GM12878 (cell line): ENCODE measurements at regions not wholly inside any gene's neighbourhood (a gene's known extent, or its start where the extent isn't known, plus 50 kb on each side); places are given as distances from the start of the nearest gene placed in this dataset.

Source experiments
- ATAC-seq: fragments of 200-7000 bp; cut with Tn5 transposase; 3 replicates; pipeline ENCODE4 v1.9.1; 2020; ENCODE audit warnings: mild to moderate bottlenecking, moderate library complexity
- BruUV-seq: library from RNA; stranded (reverse); fragments of 400-500 nt; replicated peaks from 2 replicates; lab custom pipeline; 2021; lab: Mats Ljungman, UMichigan
- CTCF ChIA-PET: fragments of 300-600 bp; sonication (Branson Sonifier 250); formaldehyde crosslinking; extraction: SDS; loops from one replicate; lab custom pipeline; 2021; ENCODE audit warnings: inconsistent platforms; lab: Yijun Ruan, JAX
- POLR2A ChIA-PET: fragments of 350-600 bp; formaldehyde crosslinking; extraction: SDS; loops from one replicate; lab custom pipeline; 2021; ENCODE audit warnings: inconsistent platforms; lab: Charles Lee
- RAD21 ChIA-PET: fragments of 300-600 bp; sonication (Branson Sonifier 250); formaldehyde crosslinking; loops from one replicate; lab custom pipeline; 2023; ENCODE audit warnings: antibody characterized with exemption; ENCODE audit not compliant: unreplicated experiment; lab: Charles Lee
- SMC1A ChIA-PET: fragments of 300-600 bp; sonication (Branson Sonifier 250); formaldehyde crosslinking; loops from one replicate; lab custom pipeline; 2023; ENCODE audit not compliant: unreplicated experiment, uncharacterized antibody; lab: Charles Lee
- DNase-seq: peaks from one replicate; pipeline ENCODE4 v3.0.0-alpha.2; 2011; ENCODE audit warnings: low read depth, low spot score
- FAIRE-seq: peaks from 3 replicates; lab custom pipeline; 2011; peaks lifted over from hg19 to GRCh38; lab: Jason Lieb, UNC
- H2AFZ ChIP-seq: 2 replicates; pipeline ENCODE4 v1.6.0; 2011; ENCODE audit warnings: low read depth, low read length, control low read depth; ENCODE audit not compliant: control insufficient read depth
- H3K27ac ChIP-seq: 2 replicates; pipeline ENCODE4 v1.5.1; 2011; ENCODE audit warnings: control low read depth; ENCODE audit not compliant: control insufficient read depth, insufficient read depth
- H3K27me3 ChIP-seq, 2 experiments: replicated peaks in 1 of 2; 2 replicates each; pipeline versions ENCODE4 v1.6.0 to v1.6.1; 2011; ENCODE audit warnings: low read length in 1 of 2; ENCODE audit not compliant: control insufficient read depth in 2 of 2, insufficient read depth in 2 of 2
- H3K36me3 ChIP-seq, 2 experiments: 2 replicates each; pipeline ENCODE4 v1.5.1; 2011; ENCODE audit warnings: low read length in 1 of 2; ENCODE audit not compliant: control insufficient read depth in 2 of 2, insufficient read depth in 2 of 2
- H3K4me1 ChIP-seq: 2 replicates; pipeline ENCODE4 v1.6.1; 2011; ENCODE audit warnings: mild to moderate bottlenecking, low read length, moderate library complexity, mixed read lengths; ENCODE audit not compliant: control insufficient read depth, insufficient read depth
- H3K4me2 ChIP-seq: 2 replicates; pipeline ENCODE4 v1.6.0; 2011; ENCODE audit warnings: control low read depth; ENCODE audit not compliant: control insufficient read depth, insufficient read depth
- H3K4me3 ChIP-seq: fragments of 200-600 bp; sonication (generic); 2 replicates; pipeline ENCODE4 v1.5.1; 2016
- H3K79me2 ChIP-seq: 2 replicates; pipeline ENCODE4 v1.6.0; 2011; ENCODE audit warnings: low read length; ENCODE audit not compliant: control insufficient read depth, insufficient read depth
- H3K9ac ChIP-seq: 2 replicates; pipeline ENCODE4 v1.8.0; 2011; ENCODE audit warnings: low read length, control low read depth, mixed read lengths; ENCODE audit not compliant: control insufficient read depth, insufficient read depth
- H3K9me3 ChIP-seq: replicated peaks from 3 replicates; pipeline ENCODE4 v1.5.1; 2011; ENCODE audit warnings: mild to moderate bottlenecking, low read length; ENCODE audit not compliant: control insufficient read depth, insufficient read depth
- H4K20me1 ChIP-seq: 2 replicates; pipeline ENCODE4 v1.6.0; 2011; ENCODE audit not compliant: control insufficient read depth, insufficient read depth
- BMI1 ChIP-seq: fragments of 450-650 bp; IDR thresholded peaks from 2 replicates; pipeline ENCODE4 v1.6.1; 2016; ENCODE audit warnings: mild to moderate bottlenecking, moderate library complexity, borderline replicate concordance
- CHD1 ChIP-seq: IDR thresholded peaks from 2 replicates; pipeline ENCODE4 v1.6.1; 2012; ENCODE audit warnings: low read depth, low read length, improper control_type of control experiment
- CHD4 ChIP-seq: fragments of 200-600 bp; sonication (generic); IDR thresholded peaks from 2 replicates; pipeline ENCODE4 v1.6.1; 2016; ENCODE audit warnings: mild to moderate bottlenecking
- EZH2 ChIP-seq: IDR thresholded peaks from 2 replicates; pipeline ENCODE4 v1.6.1; 2012; ENCODE audit warnings: low read depth, mild to moderate bottlenecking, control low read depth, inconsistent platforms, low read length, borderline replicate concordance; ENCODE audit not compliant: control insufficient read depth
- IRF4 ChIP-seq: IDR thresholded peaks from 2 replicates; pipeline ENCODE4 v1.6.1; 2011; ENCODE audit warnings: low read depth, low read length
- MEF2A ChIP-seq: IDR thresholded peaks from 2 replicates; pipeline ENCODE4 v1.6.1; 2011; ENCODE audit warnings: low read depth, mild to moderate bottlenecking, low read length, moderate library complexity; ENCODE audit not compliant: insufficient read depth
- MTA3 ChIP-seq: IDR thresholded peaks from 2 replicates; pipeline ENCODE4 v1.6.1; 2012; ENCODE audit warnings: low read length, inconsistent platforms, borderline replicate concordance
- MYB ChIP-seq: fragments of 150-350 bp; IDR thresholded peaks from 2 replicates; pipeline ENCODE4 v1.6.1; 2014; ENCODE audit warnings: mild to moderate bottlenecking, low read depth, low read length, borderline replicate concordance
- NFYB ChIP-seq: IDR thresholded peaks from 2 replicates; pipeline ENCODE4 v1.6.1; 2011; ENCODE audit warnings: low read depth, mild to moderate bottlenecking, low read length, improper control_type of control experiment, moderate library complexity; ENCODE audit not compliant: insufficient read depth
- PAX8 ChIP-seq: fragments of 450-650 bp; IDR thresholded peaks from 2 replicates; pipeline ENCODE4 v1.6.1; 2017; ENCODE audit warnings: mild to moderate bottlenecking, moderate library complexity
- PML ChIP-seq: IDR thresholded peaks from 2 replicates; pipeline ENCODE4 v1.6.1; 2012; ENCODE audit warnings: low read length, inconsistent platforms
- POLR2A ChIP-seq: IDR thresholded peaks from 2 replicates; pipeline ENCODE4 v1.6.1; 2011; ENCODE audit warnings: low read depth, mild to moderate bottlenecking, low read length
- POLR2AphosphoS5 ChIP-seq: IDR thresholded peaks from 2 replicates; pipeline ENCODE4 v1.6.1; 2011; ENCODE audit warnings: mild to moderate bottlenecking, low read length, inconsistent platforms
- RB1 ChIP-seq: fragments of 450-650 bp; formaldehyde crosslinking; IDR thresholded peaks from 2 replicates; pipeline ENCODE4 v1.6.1; 2017; ENCODE audit warnings: mild to moderate bottlenecking, borderline replicate concordance
- RFX5 ChIP-seq: IDR thresholded peaks from 2 replicates; pipeline ENCODE4 v1.6.1; 2011; ENCODE audit warnings: low read depth, low read length, improper control_type of control experiment
- RUNX3 ChIP-seq: IDR thresholded peaks from 2 replicates; pipeline ENCODE4 v1.6.1; 2012; ENCODE audit warnings: low read length, inconsistent platforms
- SREBF2 ChIP-seq: IDR thresholded peaks from 2 replicates; pipeline ENCODE4 v1.6.1; 2012; ENCODE audit warnings: mild to moderate bottlenecking, low read length
- SUZ12 ChIP-seq: fragments of 200-600 bp; sonication (generic); IDR thresholded peaks from one replicate; pipeline ENCODE4 v1.6.1; 2018; ENCODE audit warnings: antibody characterized with exemption, mild to moderate bottlenecking; ENCODE audit not compliant: unreplicated experiment
- WGBS: methylation state at CpG from one replicate; pipeline ENCODE4 v1.1.6; 2016; ENCODE audit warnings: low lambda C conversion rate; ENCODE audit not compliant: insufficient replicate concordance, insufficient coverage; ENCODE audit errors: missing lambda C conversion rate; 5-methylcytosine and 5-hydroxymethylcytosine counted together
- in situ Hi-C: fragments of 300-500 bp; cut with MboI; formaldehyde crosslinking; loops from 9 replicates; pipeline ENCODE4 v1.14.3; 2018; ENCODE audit warnings: mixed read lengths
- intact Hi-C: fragments of 100-400 bp; cut with micrococcal nuclease; formaldehyde crosslinking; loops from one replicate; pipeline ENCODE4 v1.14.2; 2022; ENCODE audit not compliant: unreplicated experiment

DNA sequence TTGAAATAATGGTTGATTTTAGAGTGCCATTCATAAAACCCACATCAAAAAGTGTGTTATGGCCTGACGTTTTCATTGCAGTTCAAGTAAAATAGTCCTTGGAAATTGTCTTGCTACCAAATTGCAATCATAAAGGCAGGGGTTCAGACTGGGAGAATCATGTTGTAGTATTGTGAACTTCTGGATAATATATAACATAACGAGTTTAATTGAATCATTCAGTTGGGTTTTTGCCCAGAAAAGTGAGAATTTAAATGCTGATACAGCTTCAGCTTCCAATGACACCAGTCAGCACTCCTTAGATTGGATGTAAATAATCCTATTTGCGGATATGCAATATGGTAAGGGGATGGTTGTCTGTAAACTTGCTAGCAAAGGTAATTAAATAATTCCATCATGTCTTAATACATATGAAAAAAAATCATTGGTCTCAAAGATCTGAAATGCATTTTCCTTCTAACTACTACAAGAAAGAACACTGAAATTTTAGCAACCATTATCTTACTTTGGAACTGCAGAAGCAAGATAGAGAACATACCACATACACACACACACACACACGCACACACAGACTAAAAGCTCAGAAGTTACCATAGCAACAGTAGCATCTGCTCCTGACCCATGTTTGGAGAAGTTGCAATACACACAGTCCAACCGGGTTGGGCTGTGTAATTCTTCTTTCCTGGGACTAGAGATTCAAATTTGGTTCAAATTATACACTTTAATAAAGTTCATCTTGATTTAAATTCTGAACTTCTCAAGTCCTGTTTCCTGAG is 686.2 kb upstream of the NR2F2 start:
- no peaks in the 10 kb centered on the region for H3K79me2 ChIP-seq
- intact Hi-C loops (no loop called here), in situ Hi-C loops (no loop called here)
- POLR2A ChIA-PET, result interaction anchor here (0.9 kb wide), 1 partner anchor 24 kb away, joined by 3 read pairs; no protein-coding TSS in a partner anchor
- H3K4me2 ChIP-seq, result no peak overlapping the region
- H2AFZ ChIP-seq, result no peak overlapping the region
- no peaks in the 10 kb centered on the region for H3K9me3 ChIP-seq
- H4K20me1 ChIP-seq, result no peaks in the 10 kb centered on the region
- CTCF ChIA-PET, result no interaction called here
- H3K27me3 ChIP-seq, result no peaks in the 10 kb centered on the region
- no peak overlapping the region for H3K9ac ChIP-seq
- no TSS peak for BruUV-seq
- H3K27ac ChIP-seq, result no peak overlapping the region
- FAIRE-seq (no peak), DNase-seq (no peak), ATAC-seq (no peak)
- TF ChIP-seq MTA3 (no peak), RFX5 (0 out of 2 replicates have a peak, but pooled peaks have one; percentile 22), BMI1 (peak; percentile 56; the same call in 1 of the 2 replicates)
- no peaks in the 10 kb centered on the region for H3K4me1 ChIP-seq
- no peaks in the 10 kb centered on the region for H3K36me3 ChIP-seq
- RAD21 ChIA-PET, result no interaction called here
- SMC1A ChIA-PET, result interaction anchor here (0.6 to 2.0 kb wide), 9 partner anchors 9 to 1601 kb away, joined by 3 to 14 read pairs (median 3); no protein-coding TSS in a partner anchor
- WGBS, result 8% methylated on average over 5 of the region's 5 CpGs
- no peak overlapping the region for H3K4me3 ChIP-seq

DNA sequence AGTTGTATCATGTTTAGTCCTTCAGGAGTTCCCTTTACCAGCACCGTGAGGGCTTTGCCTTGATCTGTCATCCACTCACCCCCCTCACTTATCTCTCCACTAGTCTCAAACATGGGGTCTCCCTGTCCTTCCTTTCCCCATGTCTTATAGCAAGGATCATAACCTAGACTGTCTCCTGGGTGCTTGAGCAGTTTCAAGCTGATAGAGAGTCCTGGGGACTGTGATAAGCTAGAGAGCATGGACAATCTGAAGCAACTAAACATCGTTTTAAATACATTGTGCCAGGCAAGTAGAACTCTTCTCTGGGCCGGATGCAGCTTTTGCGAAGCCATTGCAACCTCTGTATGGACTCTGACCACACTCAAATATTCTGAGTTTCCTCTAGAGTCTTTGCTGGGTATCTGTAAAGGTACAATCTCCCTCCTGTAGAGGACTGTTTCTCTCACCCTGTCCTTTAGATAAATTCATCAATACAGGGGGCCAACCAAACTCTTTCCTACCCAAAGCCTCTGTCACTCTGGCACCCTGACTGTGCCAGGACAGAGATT is 684.6 kb upstream of the NR2F2 start:
- ChIA-PET SMC1A (interaction anchor here (0.6 to 1.6 kb wide), 4 partner anchors 18 to 198 kb away, joined by 3 to 4 read pairs (median 3); no protein-coding TSS in a partner anchor), POLR2A (no interaction called here), CTCF (interaction anchor here (0.7 to 1.1 kb wide), 2 partner anchors 51 to 550 kb away, joined by 3 read pairs; no protein-coding TSS in a partner anchor), RAD21 (interaction anchor here (1.1 to 1.3 kb wide), 2 partner anchors 17 to 176 kb away, joined by 3 to 4 read pairs; no protein-coding TSS in a partner anchor)
- Histone ChIP-seq H4K20me1 (no peaks in the 10 kb centered on the region), H3K9me3 (no peaks in the 10 kb centered on the region), H3K4me1 (no peaks in the 10 kb centered on the region), H3K4me3 (no peak overlapping the region), H3K79me2 (no peaks in the 10 kb centered on the region), H3K27ac (no peak overlapping the region), H3K9ac (no peak overlapping the region), H3K27me3 (no peaks in the 10 kb centered on the region), H3K4me2 (no peak overlapping the region), H3K36me3 (no peaks in the 10 kb centered on the region), H2AFZ (no peak overlapping the region)
- in situ Hi-C loops, result no loop called here
- DNase-seq (no peak), ATAC-seq (peak; percentile 53), FAIRE-seq (no peak)
- TF ChIP-seq SUZ12 (no peak), PAX8 (no peak), MYB (no peak), MEF2A (no peak), IRF4 (no peak), NFYB (no peak), PML (no peak), EZH2 (no peak), SREBF2 (no peak), CHD4 (no peak), RB1 (no peak), POLR2AphosphoS5 (no peak), POLR2A (no peak), RUNX3 (no peak), CHD1 (no peak)
- no TSS peak for BruUV-seq
- intact Hi-C loops, result no loop called here
- 0% methylated on average over 4 of the region's 4 CpGs for WGBS
